Nephron progenitor cell (in vitro differentiated cells): ENCODE measurements at regions not wholly inside any gene's neighbourhood (a gene's known extent, or its start where the extent isn't known, plus 50 kb on each side); places are given as distances from the start of the nearest gene placed in this dataset.

Experiments used
- DNase-seq: peaks from one replicate; pipeline ENCODE4 v3.0.0; 2021
- H3K27ac Mint-ChIP-seq: 2 replicates; pipeline ENCODE4 v1.8.0; 2021; ENCODE audit warnings: mild to moderate bottlenecking, moderate library complexity, mixed read lengths
- H3K27me3 Mint-ChIP-seq: 2 replicates; pipeline ENCODE4 v1.8.0; 2021; ENCODE audit warnings: mild to moderate bottlenecking, low read depth, mixed read lengths; ENCODE audit not compliant: poor library complexity
- H3K36me3 Mint-ChIP-seq: 2 replicates; pipeline ENCODE4 v1.8.0; 2021; ENCODE audit warnings: low read depth, mixed read lengths
- H3K4me1 Mint-ChIP-seq: 2 replicates; pipeline ENCODE4 v1.8.0; 2021; ENCODE audit warnings: mixed read lengths
- H3K4me3 Mint-ChIP-seq: 2 replicates; pipeline ENCODE4 v1.8.0; 2021; ENCODE audit warnings: mild to moderate bottlenecking, moderate library complexity, mixed read lengths
- H3K9me3 Mint-ChIP-seq: 2 replicates; pipeline ENCODE4 v1.8.0; 2021; ENCODE audit warnings: mild to moderate bottlenecking, moderate library complexity, mixed read lengths
- CTCF ChIP-seq: fragments of 200-600 bp; sonication (generic); IDR thresholded peaks from 2 replicates; pipeline ENCODE4 v1.5.0; 2021; ENCODE audit warnings: antibody characterized with exemption

- H3K9me3 Mint-ChIP-seq = peaks cover 4% of the 10 kb centered on the region
- peaks cover 39% of the 10 kb centered on the region for H3K4me1 Mint-ChIP-seq
Observed at GRCh38 chr1:34645109-34645688, 109.6 kb upstream of the GJB5 start.

GRCh38 chr1:34645919-34646318 is 108.9 kb upstream of the GJB5 start:
- Mint-ChIP-seq H3K27me3 (peaks cover 7% of the 10 kb centered on the region), H3K4me1 (peaks cover 38% of the 10 kb centered on the region), H3K9me3 (peaks cover 4% of the 10 kb centered on the region), H3K4me3 (no peak overlapping the region), H3K36me3 (no peaks in the 10 kb centered on the region), H3K27ac (no peak overlapping the region)
- DNase-seq = no peak
- no peak for TF ChIP-seq CTCF

More at GRCh38 chr1:34645109-34645688, 109.6 kb upstream of the GJB5 start:
- Mint-ChIP-seq H3K36me3 (no peaks in the 10 kb centered on the region), H3K4me3 (no peak overlapping the region), H3K27me3 (peaks cover 4% of the 10 kb centered on the region), H3K27ac (no peak overlapping the region)
- no peak for TF ChIP-seq CTCF
- DNase-seq = no peak

GRCh38 chr1:34648501-34648900 is 106.3 kb upstream of the GJB5 start:
- no peaks in the 10 kb centered on the region for H3K36me3 Mint-ChIP-seq
- TF ChIP-seq CTCF = no peak
- H3K9me3 Mint-ChIP-seq = peaks cover 9% of the 10 kb centered on the region
- no peak for DNase-seq
- no peak overlapping the region for H3K27ac Mint-ChIP-seq
- no peak overlapping the region for H3K4me3 Mint-ChIP-seq
- H3K4me1 Mint-ChIP-seq = peaks cover 24% of the 10 kb centered on the region
- H3K27me3 Mint-ChIP-seq = peaks cover 19% of the 10 kb centered on the region

GRCh38 chr1:34650090-34650489 is 104.8 kb upstream of the GJB5 start:
- Mint-ChIP-seq H3K27ac (no peak overlapping the region), H3K36me3 (no peaks in the 10 kb centered on the region), H3K4me3 (no peak overlapping the region), H3K27me3 (peaks cover 31% of the 10 kb centered on the region), H3K9me3 (peaks cover 9% of the 10 kb centered on the region), H3K4me1 (peaks cover 23% of the 10 kb centered on the region)
- TF ChIP-seq CTCF = no peak
- no peak for DNase-seq

GRCh38 chr1:34650800-34651199 is 104.0 kb upstream of the GJB5 start:
- peaks cover 32% of the 10 kb centered on the region for H3K27me3 Mint-ChIP-seq
- peaks cover 9% of the 10 kb centered on the region for H3K9me3 Mint-ChIP-seq
- DNase-seq = no peak
- no peak overlapping the region for H3K4me3 Mint-ChIP-seq
- no peak overlapping the region for H3K27ac Mint-ChIP-seq
- no peaks in the 10 kb centered on the region for H3K36me3 Mint-ChIP-seq
- no peak for TF ChIP-seq CTCF
- peaks cover 16% of the 10 kb centered on the region for H3K4me1 Mint-ChIP-seq

GRCh38 chr1:34653110-34653509 is 101.7 kb upstream of the GJB5 start:
- Mint-ChIP-seq H3K27ac (no peak overlapping the region), H3K4me3 (no peak overlapping the region), H3K27me3 (peaks cover 43% of the 10 kb centered on the region), H3K9me3 (peaks cover 9% of the 10 kb centered on the region), H3K4me1 (peaks cover 14% of the 10 kb centered on the region), H3K36me3 (no peaks in the 10 kb centered on the region)
- no peak for DNase-seq
- TF ChIP-seq CTCF = no peak
